SH-SY5Y (cell line): ENCODE measurements at regions not wholly inside any gene's neighbourhood (a gene's known extent, or its start where the extent isn't known, plus 50 kb on each side); places are given as distances from the start of the nearest gene placed in this dataset.

Experiments used
- GATA2 ChIP-seq: IDR thresholded peaks from 2 replicates; pipeline ENCODE4 v1.6.1; 2011; ENCODE audit warnings: mild to moderate bottlenecking, low read depth, low read length
- GATA3 ChIP-seq: IDR thresholded peaks from 2 replicates; pipeline ENCODE4 v1.6.1; 2011; ENCODE audit warnings: low read depth, mild to moderate bottlenecking, low read length, moderate library complexity

GRCh38 chr2:144571770-144572169, 51.9 kb upstream of the ZEB2 start:
- TF ChIP-seq GATA3: no peak
- no peak for TF ChIP-seq GATA2

GRCh38 chr2:144570566-144570965, 50.6 kb upstream of the ZEB2 start:
- TF ChIP-seq GATA2: no peak
- no peak for TF ChIP-seq GATA3
